GM12891 (cell line): ENCODE measurements at regions not wholly inside any gene's neighbourhood (a gene's known extent, or its start where the extent isn't known, plus 50 kb on each side); places are given as distances from the start of the nearest gene placed in this dataset.

Source experiments
- PAX5 ChIP-seq: IDR thresholded peaks from 2 replicates; pipeline ENCODE4 v1.6.1; 2011; ENCODE audit warnings: low read length, moderate library complexity, mild to moderate bottlenecking; ENCODE audit not compliant: insufficient read depth, severe bottlenecking
- POLR2A ChIP-seq: IDR thresholded peaks from 2 replicates; pipeline ENCODE4 v1.6.1; 2011; ENCODE audit warnings: low read depth, low read length, control low read depth
- POLR2AphosphoS5 ChIP-seq: IDR thresholded peaks from 2 replicates; pipeline ENCODE4 v1.6.1; 2011; ENCODE audit warnings: low read depth, low read length, control low read depth
- POU2F2 ChIP-seq: IDR thresholded peaks from 2 replicates; pipeline ENCODE4 v1.6.1; 2011; ENCODE audit warnings: low read depth, mild to moderate bottlenecking, control low read depth, low read length, moderate library complexity
- TAF1 ChIP-seq: IDR thresholded peaks from 2 replicates; pipeline ENCODE4 v1.6.1; 2011; ENCODE audit warnings: low read depth, low read length, control low read depth

DNA sequence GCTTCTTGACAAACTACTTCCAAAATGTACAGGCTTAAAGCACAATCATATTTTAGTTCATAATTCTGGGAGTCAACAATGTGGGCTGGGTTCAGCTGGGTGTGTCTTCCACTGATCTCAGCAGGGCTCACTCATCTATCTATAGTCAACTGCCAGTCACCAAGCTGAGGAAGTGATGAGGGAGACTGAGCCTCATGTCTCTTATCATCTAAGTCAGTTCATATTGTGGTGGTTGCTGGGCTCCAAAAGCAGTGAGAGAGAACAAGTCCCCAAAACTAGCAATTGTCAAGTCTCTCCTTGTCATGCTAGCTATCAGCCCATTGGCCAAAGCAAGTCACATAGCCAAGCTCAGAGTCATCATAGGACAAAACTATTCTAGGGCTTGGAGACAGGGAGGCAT lies 465.9 kb upstream of the ARID1B start:
- TF ChIP-seq POLR2A (no peak), POLR2AphosphoS5 (no peak), POU2F2 (no peak), TAF1 (no peak), PAX5 (no peak)
